H1 (cell line): ENCODE measurements at regions not wholly inside any gene's neighbourhood (a gene's known extent, or its start where the extent isn't known, plus 50 kb on each side); places are given as distances from the start of the nearest gene placed in this dataset.
A peak's percentile ranks its signal among the peaks of the same experiment; 100 is the strongest.

Source experiments
- CTCF ChIA-PET: fragments of 300-600 bp; sonication (Branson Sonifier 250); formaldehyde crosslinking; loops from one replicate; lab custom pipeline; 2021; ENCODE audit not compliant: partially characterized antibody; lab: Charles Lee
- POLR2A ChIA-PET: fragments of 300-600 bp; sonication (Branson Sonifier 250); formaldehyde crosslinking; loops from one replicate; lab custom pipeline; 2021; ENCODE audit warnings: inconsistent platforms; ENCODE audit not compliant: partially characterized antibody; lab: Charles Lee
- DNase-seq, 2 experiments: peaks; one replicate each; pipeline versions ENCODE4 v3.0.0 to v3.0.0-alpha.2; 2010 to 2022; ENCODE audit warnings: low spot score in 2 of 2, low read depth in 1 of 2, mixed read lengths in 1 of 2
- FAIRE-seq: peaks from 2 replicates; lab custom pipeline; 2011; peaks lifted over from hg19 to GRCh38; lab: Jason Lieb, UNC
- H2AFZ ChIP-seq: 2 replicates; pipeline ENCODE4 v1.8.1; 2012; ENCODE audit warnings: low read length, inconsistent platforms
- H2AK5ac ChIP-seq: 2 replicates; pipeline ENCODE4 v1.6.1; 2013; ENCODE audit warnings: low read depth, low read length
- H2BK120ac ChIP-seq: replicated peaks from 2 replicates; pipeline ENCODE3; 2013; ENCODE audit warnings: low read depth, low read length, inconsistent platforms
- H2BK12ac ChIP-seq: 2 replicates; pipeline ENCODE4 v1.6.1; 2013; ENCODE audit warnings: low read depth, low read length
- H2BK15ac ChIP-seq: 2 replicates; pipeline ENCODE4 v1.6.1; 2013; ENCODE audit warnings: low read length
- H2BK20ac ChIP-seq: 2 replicates; pipeline ENCODE4 v1.6.1; 2013; ENCODE audit warnings: low read length
- H2BK5ac ChIP-seq: 2 replicates; pipeline ENCODE4 v1.6.1; 2013; ENCODE audit warnings: low read depth, low read length
- H3K14ac ChIP-seq: 2 replicates; pipeline ENCODE4 v1.6.1; 2013; ENCODE audit warnings: inconsistent platforms; ENCODE audit not compliant: insufficient read length
- H3K18ac ChIP-seq: 2 replicates; pipeline ENCODE4 v1.6.1; 2013; ENCODE audit warnings: low read length; ENCODE audit errors: extremely low read depth
- H3K23ac ChIP-seq: 2 replicates; pipeline ENCODE4 v1.6.1; 2013; ENCODE audit warnings: inconsistent platforms; ENCODE audit not compliant: insufficient read length
- H3K23me2 ChIP-seq: 2 replicates; pipeline ENCODE4 v1.6.1; 2013; ENCODE audit warnings: low read depth, low read length
- H3K27ac ChIP-seq: 2 replicates; pipeline ENCODE4 v1.6.1; 2011; ENCODE audit warnings: low read depth, low read length, inconsistent platforms
- H3K27me3 ChIP-seq, 4 experiments: replicated peaks in 1 of 4; 1 replicate in 1 of 4; 2 replicates in 3 of 4; pipeline versions ENCODE4 v1.6.1 to v1.8.1; 2011 to 2013; ENCODE audit warnings: low read length in 3 of 4, mild to moderate bottlenecking in 3 of 4, inconsistent platforms in 2 of 4, mixed read lengths in 2 of 4, moderate library complexity in 1 of 4; ENCODE audit not compliant: control insufficient read depth in 3 of 4, insufficient read depth in 3 of 4; ENCODE audit errors: extremely low read depth in 1 of 4
- H3K36me3 ChIP-seq, 4 experiments: 2 replicates each; pipeline versions ENCODE4 v1.6.1 to v1.8.1; 2011 to 2013; ENCODE audit warnings: mild to moderate bottlenecking in 4 of 4, low read length in 3 of 4, moderate library complexity in 2 of 4, control low read depth in 1 of 4, inconsistent platforms in 1 of 4; ENCODE audit not compliant: insufficient read depth in 4 of 4, control insufficient read depth in 2 of 4
- H3K4ac ChIP-seq: replicated peaks from 2 replicates; pipeline ENCODE3; 2013; ENCODE audit warnings: low read length, low read depth, mixed read lengths, inconsistent platforms; ENCODE audit not compliant: insufficient read length
- H3K4me1 ChIP-seq, 4 experiments: replicated peaks in 1 of 4; 1 replicate in 1 of 4; 2 replicates in 3 of 4; pipeline versions ENCODE4 v1.6.1 to v1.8.1; 2011 to 2013; ENCODE audit warnings: low read length in 3 of 4, inconsistent platforms in 2 of 4, mixed read lengths in 1 of 4; ENCODE audit not compliant: insufficient read depth in 4 of 4, control insufficient read depth in 3 of 4
- H3K4me2 ChIP-seq, 2 experiments: 2 replicates each; pipeline versions ENCODE4 v1.6.1 to v1.8.1; 2011 to 2013; ENCODE audit warnings: low read depth in 2 of 2, low read length in 2 of 2, control low read depth in 1 of 2, inconsistent platforms in 1 of 2, mild to moderate bottlenecking in 1 of 2; ENCODE audit not compliant: insufficient read depth in 1 of 2
- H3K4me3 ChIP-seq, 4 experiments: fragments of 200-600, 300-600 bp in 1 of 4; sonication (generic), shearing (Covaris generic), sonication (Bioruptor Twin) in 1 of 4; 2 replicates each; pipeline versions ENCODE4 v1.5.1 to v1.8.1; 2011 to 2016; ENCODE audit warnings: low read length in 4 of 4, low read depth in 3 of 4, control low read depth in 2 of 4, inconsistent platforms in 2 of 4, mild to moderate bottlenecking in 2 of 4, mixed read lengths in 1 of 4, moderate library complexity in 1 of 4; ENCODE audit not compliant: insufficient read depth in 2 of 4; ENCODE audit errors: extremely low read depth in 1 of 4
- H3K56ac ChIP-seq: replicated peaks from 2 replicates; pipeline ENCODE3; 2013; ENCODE audit warnings: low read depth, mild to moderate bottlenecking, mixed read lengths, low read length, inconsistent platforms; ENCODE audit not compliant: insufficient read length
- H3K79me1 ChIP-seq: 2 replicates; pipeline ENCODE4 v1.6.1; 2013; ENCODE audit warnings: low read depth, low read length, control low read depth
- H3K79me2 ChIP-seq, 2 experiments: 2 replicates each; pipeline versions ENCODE4 v1.6.1 to v1.8.1; 2012 to 2013; ENCODE audit warnings: low read length in 2 of 2, mild to moderate bottlenecking in 2 of 2, inconsistent platforms in 1 of 2; ENCODE audit not compliant: insufficient read depth in 2 of 2, control insufficient read depth in 1 of 2
- H3K9ac ChIP-seq, 4 experiments: replicated peaks in 1 of 4; 1 replicate in 1 of 4; 2 replicates in 3 of 4; pipeline versions ENCODE4 v1.6.1 to v1.8.1; 2011 to 2013; ENCODE audit warnings: low read depth in 3 of 4, low read length in 3 of 4, control low read depth in 2 of 4, mild to moderate bottlenecking in 2 of 4, moderate library complexity in 2 of 4, inconsistent platforms in 1 of 4; ENCODE audit errors: extremely low read depth in 1 of 4
- H3K9me3 ChIP-seq, 2 experiments: 2 replicates each; pipeline versions ENCODE4 v1.6.1 to v1.8.1; 2012 to 2013; ENCODE audit warnings: mild to moderate bottlenecking in 2 of 2, moderate library complexity in 2 of 2, control low read depth in 1 of 2, inconsistent platforms in 1 of 2, low read depth in 1 of 2, low read length in 1 of 2, mixed read lengths in 1 of 2; ENCODE audit not compliant: insufficient read depth in 2 of 2
- H4K20me1 ChIP-seq, 2 experiments: replicated peaks in 1 of 2; 2 replicates each; pipeline versions ENCODE3 to v1.8.1; 2011 to 2013; ENCODE audit warnings: inconsistent platforms in 2 of 2, low read length in 2 of 2, mild to moderate bottlenecking in 1 of 2; ENCODE audit not compliant: insufficient read depth in 2 of 2, control insufficient read depth in 1 of 2
- H4K5ac ChIP-seq: 2 replicates; pipeline ENCODE4 v1.6.1; 2013; ENCODE audit warnings: low read length, low read depth, mixed read lengths, inconsistent platforms; ENCODE audit not compliant: insufficient read length
- H4K8ac ChIP-seq: 2 replicates; pipeline ENCODE4 v1.8.0; 2013; ENCODE audit warnings: mild to moderate bottlenecking, moderate library complexity, low read length, inconsistent platforms; ENCODE audit not compliant: insufficient read depth; ENCODE audit errors: extremely low read depth
- H4K91ac ChIP-seq: replicated peaks from 2 replicates; pipeline ENCODE3; 2013; ENCODE audit warnings: low read length, mixed read lengths, inconsistent platforms; ENCODE audit not compliant: insufficient read length
- BACH1 ChIP-seq: IDR thresholded peaks from 2 replicates; pipeline ENCODE4 v1.6.1; 2012; ENCODE audit warnings: low read length, improper control_type of control experiment
- BCL11A ChIP-seq, 2 experiments: IDR thresholded peaks; one replicate each; pipeline ENCODE4 v1.6.1; 2011; ENCODE audit warnings: low read depth in 2 of 2, low read length in 2 of 2, mild to moderate bottlenecking in 2 of 2
- BRCA1 ChIP-seq: IDR thresholded peaks from 2 replicates; pipeline ENCODE4 v1.6.1; 2012; ENCODE audit warnings: low read depth, low read length, improper control_type of control experiment
- CHD1 ChIP-seq: IDR thresholded peaks from 2 replicates; pipeline ENCODE4 v1.6.1; 2012; ENCODE audit warnings: low read depth, low read length, improper control_type of control experiment
- CHD2 ChIP-seq: IDR thresholded peaks from 2 replicates; pipeline ENCODE4 v1.6.1; 2012; ENCODE audit warnings: low read length, improper control_type of control experiment
- KDM4A ChIP-seq: IDR thresholded peaks from one replicate; pipeline ENCODE4 v1.7.1; 2012; ENCODE audit warnings: low read depth, mild to moderate bottlenecking, moderate library complexity, low read length, inconsistent platforms; ENCODE audit not compliant: severe bottlenecking
- NANOG ChIP-seq: IDR thresholded peaks from 2 replicates; pipeline ENCODE4 v1.6.1; 2011; ENCODE audit warnings: low read length, low read depth, mild to moderate bottlenecking, inconsistent platforms; ENCODE audit not compliant: insufficient read depth, poor library complexity, severe bottlenecking
- NRF1 ChIP-seq: IDR thresholded peaks from 2 replicates; pipeline ENCODE4 v1.6.1; 2011; ENCODE audit warnings: mild to moderate bottlenecking, low read depth, low read length, improper control_type of control experiment
- RBBP5 ChIP-seq: IDR thresholded peaks from 2 replicates; pipeline ENCODE4 v1.7.1; 2012; ENCODE audit warnings: low read depth, mild to moderate bottlenecking, inconsistent platforms, low read length, moderate library complexity, borderline replicate concordance
- RNF2 ChIP-seq: fragments of 200-900, 300-1000 bp; sonication (generic); IDR thresholded peaks from 2 replicates; pipeline ENCODE4 v1.7.1; 2016; ENCODE audit warnings: borderline replicate concordance, low read depth, mild to moderate bottlenecking, antibody characterized with exemption, low read length; ENCODE audit not compliant: poor library complexity, severe bottlenecking; ENCODE audit errors: missing control alignments
- RXRA ChIP-seq: IDR thresholded peaks from 2 replicates; pipeline ENCODE4 v1.6.1; 2011; ENCODE audit warnings: low read depth, mild to moderate bottlenecking, low read length, moderate library complexity; ENCODE audit not compliant: insufficient read depth
- SAP30 ChIP-seq: fragments of 300-600 bp; sonication (generic); IDR thresholded peaks from 2 replicates; pipeline ENCODE4 v1.7.1; 2012; ENCODE audit warnings: low read length, moderate library complexity, mild to moderate bottlenecking, inconsistent platforms; ENCODE audit not compliant: insufficient read depth, insufficient replicate concordance
- SP4 ChIP-seq: IDR thresholded peaks from 2 replicates; pipeline ENCODE4 v1.6.1; 2012; ENCODE audit warnings: low read length, inconsistent platforms
- TAF7 ChIP-seq: optimal IDR thresholded peaks from 2 replicates; pipeline ENCODE3; 2011; ENCODE audit warnings: low read depth, mild to moderate bottlenecking, inconsistent platforms, low read length, moderate library complexity, borderline replicate concordance
- WGBS, 2 experiments: shearing (Covaris generic) in 1 of 2; methylation state at CpG; one replicate each; pipeline versions ENCODE4 v1.1.6 to v1.1.7; 2013 to 2015; ENCODE audit warnings: low lambda C conversion rate in 2 of 2, mixed read lengths in 2 of 2, inconsistent platforms in 1 of 2, low coverage in 1 of 2, missing lambda C conversion rate in 1 of 2; ENCODE audit not compliant: insufficient replicate concordance in 2 of 2, insufficient coverage in 1 of 2, insufficient read length in 1 of 2; ENCODE audit errors: extremely low coverage in 1 of 2, missing lambda C conversion rate in 1 of 2; 5-methylcytosine and 5-hydroxymethylcytosine counted together

- WGBS, 2 experiments: 96% methylated on average over 6 of the region's 6 CpGs; no CpG with 5 or more reads in 1 of the 2 experiments
- TF ChIP-seq RBBP5 (no peak), BCL11A (IDR thresholded peaks at IDR 0.05; ENCODE audit: low read depth in 2 of 2, low read length in 2 of 2) (no peak), CHD1 (no peak), RNF2 (no peak), SAP30 (no peak), RXRA (no peak), NRF1 (no peak), KDM4A (no peak), BACH1 (no peak), TAF7 (no peak), CHD2 (no peak), SP4 (no peak), NANOG (no peak), BRCA1 (no peak)
These were observed 278.7 kb upstream of the KLHL1 start for GRCh38 chr13:70386919-70387318.

More at GRCh38 chr13:70386919-70387318, 278.7 kb upstream of the KLHL1 start:
- H3K14ac ChIP-seq: peak overlapping the region; percentile 61
- POLR2A ChIA-PET: no interaction called here
- no peaks in the 10 kb centered on the region for H4K20me1 ChIP-seq
- no peak overlapping the region for H3K18ac ChIP-seq
- no peaks in the 10 kb centered on the region for H3K23me2 ChIP-seq
- H3K27me3 ChIP-seq: no peaks in the 10 kb centered on the region; a peak in 2 of 7 replicates
- 0 out of 2 replicates have a peak overlapping the region, but pooled peaks have one; percentile 10 for H2BK5ac ChIP-seq
- no peak overlapping the region for H4K5ac ChIP-seq
- no peak overlapping the region for H3K4me2 ChIP-seq
- H4K8ac ChIP-seq: no peak overlapping the region; the same call in 1 of the 2 replicates
- H2BK15ac ChIP-seq: no peak overlapping the region
- no peak overlapping the region for H2AK5ac ChIP-seq
- no peak overlapping the region; a peak in 1 of 7 replicates for H3K9ac ChIP-seq
- no peaks in the 10 kb centered on the region for H3K36me3 ChIP-seq
- no peak overlapping the region for H3K27ac ChIP-seq
- no peak overlapping the region for H3K4me3 ChIP-seq
- H4K91ac ChIP-seq: no peak overlapping the region
- H3K79me2 ChIP-seq: no peaks in the 10 kb centered on the region
- H3K56ac ChIP-seq: no peak overlapping the region
- CTCF ChIA-PET: interaction anchor here (1.4 to 2.4 kb wide), 2 partner anchors 9 to 13 kb away, joined by 3 to 8 read pairs; no protein-coding TSS in a partner anchor
- no peak overlapping the region for H3K23ac ChIP-seq
- no peaks in the 10 kb centered on the region for H3K79me1 ChIP-seq
- FAIRE-seq: no peak
- H2BK120ac ChIP-seq: no peak overlapping the region
- H3K4me1 ChIP-seq: peaks cover 0 to 6% (median 0%) of the 10 kb centered on the region in 4 experiments; a peak in 1 of 7 replicates
- no peak overlapping the region for H2AFZ ChIP-seq
- DNase-seq: no peak
- peak overlapping the region; percentile 69 for H3K4ac ChIP-seq
- H3K9me3 ChIP-seq: peaks cover 2 to 3% of the 10 kb centered on the region in 2 experiments; a peak in 1 of 4 replicates
- H2BK12ac ChIP-seq: no peak overlapping the region
- no peak overlapping the region for H2BK20ac ChIP-seq
